Activated CD4-positive, alpha-beta memory T cell treated with anti-CD3 and anti-CD28 coated beads for 36 hours (primary cell): ENCODE measurements at regions not wholly inside any gene's neighbourhood (a gene's known extent, or its start where the extent isn't known, plus 50 kb on each side); places are given as distances from the start of the nearest gene placed in this dataset.
"Not testable (repeated sequence)": the region's sequence is repeated elsewhere in the genome, so short reads cannot be mapped to it uniquely, and the experiment has no call there.

Source experiments
- CTCF ChIA-PET: fragments of 350-600 bp; sonication (Branson Sonifier 250); formaldehyde crosslinking; loops from one replicate; lab custom pipeline; 2021; ENCODE audit warnings: antibody characterized with exemption, inconsistent platforms; lab: Charles Lee
- POLR2A ChIA-PET: fragments of 350-600 bp; sonication (Branson Sonifier 250); formaldehyde crosslinking; loops from one replicate; lab custom pipeline; 2021; ENCODE audit warnings: antibody characterized with exemption; lab: Charles Lee
- DNase-seq: peaks from one replicate; pipeline ENCODE4 v3.0.0-alpha.2; 2020
- H3K27ac Mint-ChIP-seq: one replicate; pipeline ENCODE4 v1.8.0; 2021; ENCODE audit warnings: mixed read lengths
- H3K27me3 Mint-ChIP-seq: one replicate; pipeline ENCODE4 v1.8.0; 2021; ENCODE audit warnings: mixed read lengths
- H3K36me3 Mint-ChIP-seq: one replicate; pipeline ENCODE4 v1.8.0; 2021; ENCODE audit warnings: mixed read lengths
- H3K4me1 Mint-ChIP-seq: one replicate; pipeline ENCODE4 v1.8.0; 2021; ENCODE audit warnings: low read depth, mixed read lengths
- H3K4me3 Mint-ChIP-seq: one replicate; pipeline ENCODE4 v1.8.0; 2021; ENCODE audit warnings: mild to moderate bottlenecking, mixed read lengths
- H3K9me3 Mint-ChIP-seq: one replicate; pipeline ENCODE4 v1.8.0; 2021; ENCODE audit warnings: mixed read lengths
- intact Hi-C: fragments of 100-400 bp; cut with micrococcal nuclease; formaldehyde crosslinking; loops from one replicate; pipeline ENCODE4 v1.15.1; 2023

GRCh38 chr12:59119676-59120075, 199.4 kb upstream of the LRIG3 start:
- ChIA-PET CTCF (no interaction called here), POLR2A (no interaction called here)
- intact Hi-C loops = no loop called here
- DNase-seq = no peak
- Mint-ChIP-seq H3K27me3 (no peaks in the 10 kb centered on the region), H3K4me1 (no peaks in the 10 kb centered on the region), H3K4me3 (no peak overlapping the region), H3K27ac (no peak overlapping the region), H3K9me3 (peaks cover 8% of the 10 kb centered on the region), H3K36me3 (no peaks in the 10 kb centered on the region)

GRCh38 chr12:59118356-59118755, 198.1 kb upstream of the LRIG3 start:
- H3K27ac Mint-ChIP-seq = no peak overlapping the region
- H3K4me3 Mint-ChIP-seq = no peak overlapping the region
- no peaks in the 10 kb centered on the region for H3K4me1 Mint-ChIP-seq
- no peaks in the 10 kb centered on the region for H3K27me3 Mint-ChIP-seq
- no peaks in the 10 kb centered on the region for H3K36me3 Mint-ChIP-seq
- no peak for DNase-seq
- H3K9me3 Mint-ChIP-seq = peaks cover 2% of the 10 kb centered on the region
- POLR2A ChIA-PET = no interaction called here
- intact Hi-C loops = no loop called here
- CTCF ChIA-PET = interaction anchor here (0.9 kb wide), 1 partner anchor 32 kb away, joined by 3 read pairs; no protein-coding TSS in a partner anchor

- CTCF ChIA-PET = interaction anchor here (1.3 kb wide), 1 partner anchor 49 kb away, joined by 5 read pairs; no protein-coding TSS in a partner anchor
- peaks cover 2% of the 10 kb centered on the region for H3K9me3 Mint-ChIP-seq
- H3K27me3 Mint-ChIP-seq = no peaks in the 10 kb centered on the region
- intact Hi-C loops = no loop called here
- H3K36me3 Mint-ChIP-seq = no peaks in the 10 kb centered on the region
- POLR2A ChIA-PET = no interaction called here
- H3K4me1 Mint-ChIP-seq = no peaks in the 10 kb centered on the region
- H3K4me3 Mint-ChIP-seq = no peak overlapping the region
- H3K27ac Mint-ChIP-seq = no peak overlapping the region
- DNase-seq = no peak
Measured at GRCh38 chr12:59115995-59116394, 195.7 kb upstream of the LRIG3 start.

- Mint-ChIP-seq H3K27me3 (no peaks in the 10 kb centered on the region), H3K4me3 (no peak overlapping the region), H3K27ac (no peak overlapping the region), H3K4me1 (no peaks in the 10 kb centered on the region), H3K9me3 (peaks cover 2% of the 10 kb centered on the region), H3K36me3 (no peaks in the 10 kb centered on the region)
- CTCF ChIA-PET = interaction anchor here (0.9 to 1.3 kb wide), 2 partner anchors 35 to 49 kb away, joined by 4 to 5 read pairs; no protein-coding TSS in a partner anchor
- POLR2A ChIA-PET = no interaction called here
- no peak for DNase-seq
- intact Hi-C loops = no loop called here
Measured at GRCh38 chr12:59115526-59115925, 195.2 kb upstream of the LRIG3 start.

GRCh38 chr12:59113831-59114615, 193.7 kb upstream of the LRIG3 start:
- peaks cover 2% of the 10 kb centered on the region for H3K9me3 Mint-ChIP-seq
- no peak overlapping the region for H3K27ac Mint-ChIP-seq
- POLR2A ChIA-PET = no interaction called here
- H3K4me3 Mint-ChIP-seq = no peak overlapping the region
- peak; percentile 68 for DNase-seq
- no peaks in the 10 kb centered on the region for H3K27me3 Mint-ChIP-seq
- no peaks in the 10 kb centered on the region for H3K4me1 Mint-ChIP-seq
- intact Hi-C loops = loop anchor here (1.0 kb wide), 1 partner anchor 36 kb away; no protein-coding TSS in a partner anchor
- CTCF ChIA-PET = interaction anchor here (1.0 kb wide), 1 partner anchor 51 kb away, joined by 4 read pairs; no protein-coding TSS in a partner anchor
- H3K36me3 Mint-ChIP-seq = no peaks in the 10 kb centered on the region

GRCh38 chr12:59111851-59112250, 191.5 kb upstream of the LRIG3 start:
- ChIA-PET POLR2A (no interaction called here), CTCF (interaction anchor here (1.2 to 1.4 kb wide), 2 partner anchors 38 to 666 kb away, joined by 3 to 4 read pairs; no protein-coding TSS in a partner anchor)
- Mint-ChIP-seq H3K9me3 (no peaks in the 10 kb centered on the region), H3K36me3 (no peaks in the 10 kb centered on the region), H3K4me3 (no peak overlapping the region), H3K4me1 (no peaks in the 10 kb centered on the region), H3K27ac (no peak overlapping the region), H3K27me3 (no peaks in the 10 kb centered on the region)
- DNase-seq = no peak
- intact Hi-C loops = no loop called here

GRCh38 chr12:59108516-59108915, 188.2 kb upstream of the LRIG3 start:
- intact Hi-C loops, H3K4me1 Mint-ChIP-seq, CTCF ChIA-PET, POLR2A ChIA-PET, DNase-seq, H3K4me3 Mint-ChIP-seq, H3K27me3 Mint-ChIP-seq, H3K27ac Mint-ChIP-seq, H3K9me3 Mint-ChIP-seq, H3K36me3 Mint-ChIP-seq: not testable (repeated sequence)

- DNase-seq = no peak
- Mint-ChIP-seq H3K4me1 (no peaks in the 10 kb centered on the region), H3K27me3 (no peaks in the 10 kb centered on the region), H3K36me3 (no peaks in the 10 kb centered on the region), H3K9me3 (no peaks in the 10 kb centered on the region), H3K27ac (no peak overlapping the region), H3K4me3 (no peak overlapping the region)
- CTCF ChIA-PET = interaction anchor here (0.7 kb wide), 1 partner anchor 9 kb away, joined by 3 read pairs; no protein-coding TSS in a partner anchor
- POLR2A ChIA-PET = no interaction called here
- intact Hi-C loops = no loop called here
Measured at GRCh38 chr12:59100585-59100984, 180.3 kb upstream of the LRIG3 start.

- no peak for DNase-seq
- Mint-ChIP-seq H3K4me3 (no peak overlapping the region), H3K27me3 (no peaks in the 10 kb centered on the region), H3K4me1 (no peaks in the 10 kb centered on the region), H3K27ac (no peak overlapping the region), H3K9me3 (no peaks in the 10 kb centered on the region), H3K36me3 (no peaks in the 10 kb centered on the region)
- intact Hi-C loops = no loop called here
- ChIA-PET POLR2A (no interaction called here), CTCF (no interaction called here)
Measured at GRCh38 chr12:59097876-59098275, 177.6 kb upstream of the LRIG3 start.

GRCh38 chr12:59096246-59096645, 175.9 kb upstream of the LRIG3 start:
- CTCF ChIA-PET = no interaction called here
- Mint-ChIP-seq H3K4me3 (no peak overlapping the region), H3K4me1 (no peaks in the 10 kb centered on the region)

GRCh38 chr12:59093073-59093772, 172.9 kb upstream of the LRIG3 start:
- ChIA-PET CTCF (no interaction called here), POLR2A (no interaction called here)
- H3K27me3 Mint-ChIP-seq = no peaks in the 10 kb centered on the region
- no peak for DNase-seq
- no peak overlapping the region for H3K27ac Mint-ChIP-seq
- H3K9me3 Mint-ChIP-seq = no peaks in the 10 kb centered on the region
- no peak overlapping the region for H3K4me3 Mint-ChIP-seq
- H3K4me1 Mint-ChIP-seq = no peaks in the 10 kb centered on the region
- intact Hi-C loops = no loop called here
- H3K36me3 Mint-ChIP-seq = no peaks in the 10 kb centered on the region

More at GRCh38 chr12:59096246-59096645, 175.9 kb upstream of the LRIG3 start:
- no peak for DNase-seq
- Mint-ChIP-seq H3K9me3 (no peaks in the 10 kb centered on the region), H3K27me3 (no peaks in the 10 kb centered on the region), H3K36me3 (no peaks in the 10 kb centered on the region), H3K27ac (no peak overlapping the region)
- POLR2A ChIA-PET = no interaction called here
- intact Hi-C loops = no loop called here

GRCh38 chr12:59088673-59089072, 168.4 kb upstream of the LRIG3 start:
- Mint-ChIP-seq H3K36me3 (no peaks in the 10 kb centered on the region), H3K4me3 (no peak overlapping the region), H3K4me1 (no peaks in the 10 kb centered on the region), H3K27ac (no peak overlapping the region), H3K27me3 (no peaks in the 10 kb centered on the region), H3K9me3 (no peaks in the 10 kb centered on the region)
- CTCF ChIA-PET = no interaction called here
- DNase-seq = no peak
- POLR2A ChIA-PET = no interaction called here
- intact Hi-C loops = no loop called here
